ENCODE measurements at regions not wholly inside any gene's neighbourhood (a gene's known extent, or its start where the extent isn't known, plus 50 kb on each side); places are given as distances from the start of the nearest gene placed in this dataset.

DNA sequence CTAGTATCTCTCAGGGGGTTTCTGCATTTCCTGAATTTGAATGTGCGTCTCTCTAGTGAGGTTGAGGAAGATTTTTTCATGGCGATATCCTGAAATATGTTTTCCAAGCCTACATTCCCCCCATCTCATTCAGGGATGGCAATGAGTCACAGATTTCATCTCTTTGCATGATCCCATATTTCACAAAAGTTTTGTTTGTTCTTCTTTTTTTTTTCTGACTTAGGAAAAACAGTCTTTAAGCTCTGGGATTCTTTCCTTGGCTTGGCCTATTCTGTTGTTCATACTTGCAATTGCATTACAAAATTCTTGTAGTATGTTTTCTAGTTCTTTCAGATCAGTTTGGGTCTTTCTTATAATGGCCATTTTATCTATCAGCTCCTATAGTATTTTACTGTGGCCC is 136.5 kb downstream of the DSEL start:
- TF ChIP-seq CBX5 (IDR thresholded peaks at IDR 0.05; ENCODE audit: low read depth, low read length), result no peak
- TF ChIP-seq CEBPB (IDR thresholded peaks at IDR 0.05; ENCODE audit: low read depth, low read length), result no peak
- TF ChIP-seq POLR2AphosphoS5 (IDR thresholded peaks at IDR 0.05; ENCODE audit: low read depth, low read length), result no peak
- TF ChIP-seq POLR2A (IDR thresholded peaks at IDR 0.05; ENCODE audit: control extremely low read depth in 1 of 2, low read depth in 2 of 2, low read length in 2 of 2), result no peak

Data from H1 (cell line).